Astrocyte (in vitro differentiated cells and primary cell): ENCODE measurements at regions not wholly inside any gene's neighbourhood (a gene's known extent, or its start where the extent isn't known, plus 50 kb on each side); places are given as distances from the start of the nearest gene placed in this dataset.

Experiments used
- DNase-seq: peaks from one replicate; pipeline ENCODE4 v3.0.0-alpha.2; 2010; ENCODE audit warnings: low read depth
- FAIRE-seq: peaks from 2 replicates; lab custom pipeline; 2011; peaks lifted over from hg19 to GRCh38; lab: Jason Lieb, UNC
- H2AFZ ChIP-seq: 2 replicates; pipeline ENCODE4 v1.6.0; 2012; ENCODE audit warnings: low read depth, low read length, inconsistent platforms
- H3K27ac ChIP-seq: 2 replicates; pipeline ENCODE4 v1.5.1; 2011; ENCODE audit warnings: low read depth, low read length, inconsistent platforms
- H3K27me3 ChIP-seq: 2 replicates; pipeline ENCODE4 v1.6.0; 2011; ENCODE audit warnings: low read length, inconsistent platforms; ENCODE audit not compliant: insufficient read depth
- H3K36me3 ChIP-seq: 2 replicates; pipeline ENCODE4 v1.5.1; 2011; ENCODE audit warnings: low read length, inconsistent platforms; ENCODE audit not compliant: insufficient read depth
- H3K4me1 ChIP-seq: 2 replicates; pipeline ENCODE4 v1.5.1; 2011; ENCODE audit warnings: low read length, inconsistent platforms; ENCODE audit not compliant: insufficient read depth
- H3K4me2 ChIP-seq: 2 replicates; pipeline ENCODE4 v1.6.0; 2012; ENCODE audit warnings: low read length, inconsistent platforms
- H3K4me3 ChIP-seq: 2 replicates; pipeline ENCODE4 v1.5.1; 2011; ENCODE audit warnings: low read depth, mild to moderate bottlenecking, low read length, inconsistent platforms; ENCODE audit not compliant: insufficient read depth
- H3K79me2 ChIP-seq: 2 replicates; pipeline ENCODE4 v1.6.0; 2012; ENCODE audit warnings: mild to moderate bottlenecking, low read length, inconsistent platforms; ENCODE audit not compliant: insufficient read depth
- H3K9ac ChIP-seq: 2 replicates; pipeline ENCODE4 v1.6.0; 2012; ENCODE audit warnings: mild to moderate bottlenecking, low read length, inconsistent platforms
- H3K9me3 ChIP-seq: 2 replicates; pipeline ENCODE4 v1.5.1; 2012; ENCODE audit warnings: low read depth, mild to moderate bottlenecking, low read length, inconsistent platforms; ENCODE audit not compliant: insufficient read depth
- H4K20me1 ChIP-seq: 2 replicates; pipeline ENCODE4 v1.6.0; 2012; ENCODE audit warnings: low read length, inconsistent platforms; ENCODE audit not compliant: insufficient read depth
- H3K27ac Mint-ChIP-seq: one replicate; pipeline ENCODE4 v1.8.0; 2021; ENCODE audit warnings: mild to moderate bottlenecking, mixed read lengths; ENCODE audit not compliant: unreplicated experiment
- H3K27me3 Mint-ChIP-seq: one replicate; pipeline ENCODE4 v1.8.0; 2021; ENCODE audit warnings: low read depth, mixed read lengths; ENCODE audit not compliant: unreplicated experiment
- H3K36me3 Mint-ChIP-seq: one replicate; pipeline ENCODE4 v1.8.0; 2021; ENCODE audit warnings: low read depth, mixed read lengths; ENCODE audit not compliant: unreplicated experiment
- H3K4me1 Mint-ChIP-seq: one replicate; pipeline ENCODE4 v1.8.0; 2021; ENCODE audit warnings: low read depth, mixed read lengths; ENCODE audit not compliant: unreplicated experiment
- H3K4me3 Mint-ChIP-seq: one replicate; pipeline ENCODE4 v1.8.0; 2021; ENCODE audit warnings: mild to moderate bottlenecking, moderate library complexity, mixed read lengths; ENCODE audit not compliant: unreplicated experiment
- H3K9me3 Mint-ChIP-seq: one replicate; pipeline ENCODE4 v1.8.0; 2021; ENCODE audit warnings: mild to moderate bottlenecking, mixed read lengths; ENCODE audit not compliant: unreplicated experiment
- CTCF ChIP-seq: IDR thresholded peaks from 2 replicates; pipeline ENCODE4 v1.5.1; 2011; ENCODE audit warnings: low read depth, mild to moderate bottlenecking, inconsistent platforms, low read length, moderate library complexity; ENCODE audit not compliant: insufficient read depth
- EZH2 ChIP-seq: IDR thresholded peaks from 2 replicates; pipeline ENCODE4 v1.6.1; 2012; ENCODE audit warnings: mild to moderate bottlenecking, low read length, inconsistent platforms; ENCODE audit not compliant: insufficient read depth

DNA sequence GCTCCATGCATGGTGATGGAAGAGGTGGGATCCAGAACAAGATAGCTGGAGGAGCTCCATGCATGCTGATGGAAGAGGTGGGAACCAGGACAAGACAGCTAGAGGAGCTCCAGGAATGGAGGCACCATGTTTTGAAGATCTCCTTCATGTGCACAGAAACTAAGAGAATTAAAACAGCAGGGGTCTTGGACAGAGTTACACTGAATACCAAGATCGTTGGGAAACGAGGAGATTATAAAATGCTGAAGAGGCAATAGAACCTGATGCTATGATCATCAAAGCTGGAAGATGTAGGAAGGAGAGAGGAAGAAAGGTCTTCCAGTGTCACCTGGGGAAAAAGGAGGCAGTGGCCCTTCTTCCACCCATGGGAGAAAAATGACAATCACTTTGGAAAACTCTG is 193.6 kb upstream of the PFKP start:
- no peaks in the 10 kb centered on the region for H3K27me3 ChIP-seq
- no peaks in the 10 kb centered on the region for H3K79me2 ChIP-seq
- no peak overlapping the region for H3K27ac ChIP-seq
- H3K4me2 ChIP-seq = no peak overlapping the region
- no peak for TF ChIP-seq EZH2
- no peak for TF ChIP-seq CTCF
- H3K4me3 Mint-ChIP-seq = no peak overlapping the region
- peaks cover 4% of the 10 kb centered on the region for H3K9me3 ChIP-seq
- no peaks in the 10 kb centered on the region for H3K36me3 ChIP-seq
- no peak overlapping the region for H2AFZ ChIP-seq
- H3K36me3 Mint-ChIP-seq = no peaks in the 10 kb centered on the region
- H3K27ac Mint-ChIP-seq = no peak overlapping the region
- no peaks in the 10 kb centered on the region for H3K9me3 Mint-ChIP-seq
- FAIRE-seq (no peak), DNase-seq (no peak)
- no peaks in the 10 kb centered on the region for H4K20me1 ChIP-seq
- no peak overlapping the region for H3K9ac ChIP-seq
- H3K4me1 ChIP-seq = no peaks in the 10 kb centered on the region
- H3K27me3 Mint-ChIP-seq = peaks cover 16% of the 10 kb centered on the region
- no peak overlapping the region for H3K4me3 ChIP-seq
- H3K4me1 Mint-ChIP-seq = no peaks in the 10 kb centered on the region

DNA sequence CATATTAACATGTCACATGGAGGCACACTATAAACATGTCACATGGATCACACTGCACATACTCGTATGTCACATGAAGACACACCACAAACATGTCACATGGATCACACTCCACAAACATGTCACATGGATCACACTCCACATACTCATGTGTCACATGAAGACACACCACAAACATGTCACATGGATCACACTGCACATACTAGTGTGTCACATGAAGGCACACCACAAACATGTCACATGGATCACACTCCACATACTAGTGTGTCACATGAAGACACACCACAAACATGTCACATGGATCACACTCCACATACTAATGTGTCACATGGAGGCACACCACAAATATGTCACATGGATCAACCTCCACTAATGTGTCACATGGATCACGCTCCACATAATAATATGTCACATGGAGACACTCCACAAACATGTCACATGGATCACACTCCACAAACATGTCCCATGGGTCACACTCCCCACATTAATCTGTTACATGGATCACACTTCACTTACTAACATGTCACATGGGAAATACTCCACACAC is 195.6 kb upstream of the PFKP start:
- Histone ChIP-seq H3K79me2 (no peaks in the 10 kb centered on the region), H3K36me3 (no peaks in the 10 kb centered on the region), H2AFZ (no peak overlapping the region), H3K9ac (no peak overlapping the region), H3K4me3 (no peak overlapping the region), H4K20me1 (no peaks in the 10 kb centered on the region), H3K27me3 (no peaks in the 10 kb centered on the region), H3K4me1 (no peaks in the 10 kb centered on the region), H3K9me3 (peaks cover 12% of the 10 kb centered on the region), H3K4me2 (no peak overlapping the region), H3K27ac (no peak overlapping the region)
- no peaks in the 10 kb centered on the region for H3K4me1 Mint-ChIP-seq
- H3K27me3 Mint-ChIP-seq = peaks cover 28% of the 10 kb centered on the region
- H3K27ac Mint-ChIP-seq = no peak overlapping the region
- no peak overlapping the region for H3K4me3 Mint-ChIP-seq
- no peaks in the 10 kb centered on the region for H3K36me3 Mint-ChIP-seq
- TF ChIP-seq EZH2 (no peak), CTCF (no peak)
- FAIRE-seq = no peak
- DNase-seq = no peak
- H3K9me3 Mint-ChIP-seq = no peaks in the 10 kb centered on the region

DNA sequence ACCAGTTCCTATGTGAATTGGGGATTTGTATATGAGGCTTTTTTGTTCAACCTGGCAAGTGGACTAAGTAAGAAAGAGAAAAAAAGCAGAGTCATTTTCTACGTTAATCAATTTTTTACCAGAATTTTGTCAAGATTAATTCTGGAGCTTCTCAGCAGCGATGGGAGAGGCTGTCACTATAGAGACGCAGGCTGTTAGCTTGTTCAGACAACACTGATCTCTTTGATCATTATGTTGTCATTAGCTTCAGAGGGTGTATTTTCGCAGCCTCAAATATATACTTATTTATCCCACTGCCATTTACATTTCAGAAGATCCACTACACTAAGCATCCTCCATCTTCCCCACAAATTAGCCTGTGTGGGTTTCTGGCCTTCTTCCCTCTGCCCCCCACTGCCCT is 196.7 kb upstream of the PFKP start:
- no peak for TF ChIP-seq EZH2
- TF ChIP-seq CTCF = no peak
- H3K9me3 ChIP-seq = peaks cover 12% of the 10 kb centered on the region
- H3K79me2 ChIP-seq = no peaks in the 10 kb centered on the region
- H3K27ac ChIP-seq = no peak overlapping the region
- Mint-ChIP-seq H3K4me3 (no peak overlapping the region), H3K27me3 (peaks cover 32% of the 10 kb centered on the region), H3K4me1 (no peaks in the 10 kb centered on the region), H3K27ac (no peak overlapping the region), H3K36me3 (no peaks in the 10 kb centered on the region), H3K9me3 (no peaks in the 10 kb centered on the region)
- no peaks in the 10 kb centered on the region for H4K20me1 ChIP-seq
- no peak overlapping the region for H3K4me3 ChIP-seq
- H2AFZ ChIP-seq = no peak overlapping the region
- no peaks in the 10 kb centered on the region for H3K36me3 ChIP-seq
- FAIRE-seq (no peak), DNase-seq (no peak)
- no peaks in the 10 kb centered on the region for H3K27me3 ChIP-seq
- no peaks in the 10 kb centered on the region for H3K4me1 ChIP-seq
- no peak overlapping the region for H3K9ac ChIP-seq
- H3K4me2 ChIP-seq = no peak overlapping the region
